GM18951 (cell line): ENCODE measurements at regions not wholly inside any gene's neighbourhood (a gene's known extent, or its start where the extent isn't known, plus 50 kb on each side); places are given as distances from the start of the nearest gene placed in this dataset.

Experiments used
- POLR2A ChIP-seq: IDR thresholded peaks from 4 replicates; pipeline ENCODE4 v1.6.1; 2011; ENCODE audit warnings: mild to moderate bottlenecking; ENCODE audit not compliant: insufficient read length, insufficient read depth; ENCODE audit errors: extremely low read depth
- in situ Hi-C: fragments of 300-500 bp; cut with MboI; formaldehyde crosslinking; loops from one replicate; pipeline ENCODE4 v1.12.0; 2022; ENCODE audit warnings: low sequenced_read_pairs, mixed read lengths, inconsistent platforms; ENCODE audit not compliant: unreplicated experiment

GRCh38 chr2:81334046-81334445, 1029.5 kb upstream of the LRRTM1 start:
- TF ChIP-seq POLR2A, result no peak
- in situ Hi-C loops, result no loop called here

- in situ Hi-C loops, result no loop called here
- no peak for TF ChIP-seq POLR2A
Observed at GRCh38 chr2:81328968-81329367, 1024.4 kb upstream of the LRRTM1 start.

DNA sequence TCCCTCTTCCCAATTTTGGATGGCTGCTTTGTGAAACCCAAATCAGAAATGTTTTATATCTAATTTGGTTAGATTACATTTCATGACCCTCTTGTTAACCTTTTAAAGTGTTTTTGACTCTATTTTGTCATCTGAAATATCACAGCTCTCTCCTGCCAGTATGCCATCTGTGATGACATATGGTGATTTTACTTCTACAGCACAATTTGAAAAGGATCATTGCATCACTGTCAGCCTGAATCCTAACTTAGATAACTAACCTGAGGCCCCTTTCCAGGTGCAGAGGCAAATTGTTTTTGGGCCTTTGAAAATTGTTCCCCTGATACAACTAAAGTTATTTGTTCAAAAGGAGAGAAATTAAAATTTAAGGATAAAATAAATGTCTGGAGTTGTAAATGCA, 1023.4 kb upstream of the LRRTM1 start:
- no peak for TF ChIP-seq POLR2A
- in situ Hi-C loops, result no loop called here

DNA sequence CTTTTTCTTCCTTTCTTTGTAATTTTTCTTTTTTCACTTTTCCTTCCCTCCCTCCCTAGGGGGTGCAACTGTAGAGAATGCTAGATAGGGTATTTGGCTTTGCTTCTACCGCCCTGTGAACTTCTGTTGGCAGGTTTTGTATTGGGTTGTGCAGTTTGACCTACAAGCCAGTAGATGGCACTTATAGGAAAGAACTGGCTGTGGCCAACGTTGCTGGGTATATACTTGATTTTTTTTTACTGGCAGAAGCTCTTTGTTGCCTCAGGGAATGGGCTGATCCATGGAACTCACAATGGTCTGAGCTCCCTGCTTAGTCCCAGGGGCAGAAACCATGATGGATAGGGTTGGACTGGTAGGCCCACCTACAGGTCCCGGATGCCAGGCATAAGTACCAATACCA, 1019.5 kb upstream of the LRRTM1 start:
- in situ Hi-C loops, result no loop called here
- TF ChIP-seq POLR2A, result no peak

DNA sequence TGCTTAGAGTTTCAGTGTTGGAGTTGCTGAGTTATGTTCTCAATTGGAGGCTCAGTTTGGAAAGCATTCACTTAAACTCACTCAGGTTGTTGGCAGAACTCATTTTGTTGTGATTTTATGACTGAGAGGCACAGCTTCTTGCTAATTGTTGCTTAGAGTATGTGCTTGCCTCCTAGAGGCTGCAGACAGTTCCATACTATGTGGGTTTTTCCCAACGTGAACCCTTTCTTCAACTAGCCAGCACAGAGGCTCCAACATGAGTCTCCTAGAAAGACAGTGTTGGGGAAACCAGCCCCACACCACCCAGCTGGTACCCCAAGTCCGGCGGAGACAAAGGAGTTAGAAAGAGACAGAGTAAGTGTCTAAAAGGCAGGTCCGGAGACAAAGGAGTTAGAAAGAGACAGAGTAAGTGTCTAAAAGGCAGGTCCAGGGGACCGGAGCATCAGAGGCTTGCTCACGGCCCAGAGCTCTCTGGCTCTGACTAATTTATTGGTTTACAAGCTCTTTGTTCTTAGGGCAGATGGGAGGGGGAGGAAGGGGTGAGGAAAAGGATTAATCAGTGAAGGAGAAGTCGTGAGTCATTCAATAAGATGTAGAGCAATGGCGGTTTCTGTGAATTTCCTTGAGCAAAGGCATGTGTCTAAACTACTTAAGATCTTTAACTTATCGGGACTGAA, 999.7 kb upstream of the LRRTM1 start:
- in situ Hi-C loops, result no loop called here
- no peak for TF ChIP-seq POLR2A

- in situ Hi-C loops, result no loop called here
Observed at GRCh38 chr2:81303321-81303720, 998.8 kb upstream of the LRRTM1 start.

GRCh38 chr2:81299841-81300240, 995.3 kb upstream of the LRRTM1 start:
- in situ Hi-C loops, result no loop called here
- TF ChIP-seq POLR2A, result no peak

More at GRCh38 chr2:81303321-81303720, 998.8 kb upstream of the LRRTM1 start:
- TF ChIP-seq POLR2A, result no peak

DNA sequence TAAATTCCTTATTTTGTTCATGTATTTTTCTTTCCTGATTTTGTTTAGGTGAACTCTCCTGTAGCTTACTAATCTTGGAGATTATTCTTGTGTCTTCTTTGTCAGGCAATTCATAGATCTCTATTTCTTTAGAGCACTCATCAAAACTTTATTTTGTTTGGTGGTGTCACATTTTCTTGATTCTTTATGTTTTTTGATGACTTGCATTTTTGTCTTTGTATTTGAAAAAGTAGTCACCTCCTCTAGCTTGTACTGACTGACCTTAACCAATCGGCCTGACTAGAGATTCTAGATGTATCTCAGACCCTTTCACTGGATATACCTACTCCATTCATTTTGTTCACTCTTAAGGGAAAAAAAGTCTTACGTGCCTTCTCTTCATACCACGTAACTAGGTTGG, 986.3 kb upstream of the LRRTM1 start:
- in situ Hi-C loops, result no loop called here
- no peak for TF ChIP-seq POLR2A

- no peak for TF ChIP-seq POLR2A
- in situ Hi-C loops, result no loop called here
Observed at GRCh38 chr2:81283081-81283480, 978.5 kb upstream of the LRRTM1 start.

GRCh38 chr2:81282151-81282769, 977.7 kb upstream of the LRRTM1 start:
- TF ChIP-seq POLR2A, result no peak
- in situ Hi-C loops, result no loop called here

DNA sequence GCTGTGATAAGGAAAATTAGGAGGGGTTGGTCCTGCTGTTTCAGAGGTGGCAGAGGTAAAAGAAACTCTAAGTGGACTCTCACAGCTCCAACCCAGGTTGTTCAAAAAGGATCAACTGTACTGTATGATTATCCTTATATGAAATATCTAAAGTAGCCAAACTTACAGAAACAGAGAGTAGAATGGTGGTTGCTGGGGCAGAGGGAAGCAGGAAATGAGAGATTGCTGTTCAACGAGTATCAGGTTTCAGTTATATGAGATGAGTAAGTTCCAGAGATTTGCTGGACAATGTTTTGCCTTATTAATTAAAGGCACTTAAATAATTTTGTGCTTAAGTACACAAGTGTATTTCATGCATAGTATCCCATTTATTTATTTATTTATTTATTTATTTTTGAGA, 972.0 kb upstream of the LRRTM1 start:
- TF ChIP-seq POLR2A, result no peak

DNA sequence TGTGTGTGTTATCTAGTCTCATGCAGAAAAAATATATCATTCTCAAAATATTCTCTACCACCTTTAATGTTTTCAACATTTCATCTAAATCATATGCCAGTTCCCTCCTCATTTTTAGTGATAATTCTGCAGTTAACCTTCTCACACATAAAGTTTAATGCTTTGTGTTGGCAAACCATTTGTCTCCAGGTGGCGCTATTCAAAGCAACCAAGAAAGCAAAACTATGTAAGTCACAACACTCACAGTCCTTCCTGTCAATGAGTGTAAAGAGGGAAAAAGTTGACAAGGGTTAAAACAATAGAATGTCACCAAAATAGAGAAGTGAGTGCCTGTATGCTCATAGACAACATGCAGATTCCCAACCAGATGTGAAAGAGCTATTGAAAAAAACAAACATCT, 961.6 kb upstream of the LRRTM1 start:
- no peak for TF ChIP-seq POLR2A
- in situ Hi-C loops, result no loop called here

More for the DNA sequence above, 972.0 kb upstream of the LRRTM1 start:
- in situ Hi-C loops, result no loop called here

DNA sequence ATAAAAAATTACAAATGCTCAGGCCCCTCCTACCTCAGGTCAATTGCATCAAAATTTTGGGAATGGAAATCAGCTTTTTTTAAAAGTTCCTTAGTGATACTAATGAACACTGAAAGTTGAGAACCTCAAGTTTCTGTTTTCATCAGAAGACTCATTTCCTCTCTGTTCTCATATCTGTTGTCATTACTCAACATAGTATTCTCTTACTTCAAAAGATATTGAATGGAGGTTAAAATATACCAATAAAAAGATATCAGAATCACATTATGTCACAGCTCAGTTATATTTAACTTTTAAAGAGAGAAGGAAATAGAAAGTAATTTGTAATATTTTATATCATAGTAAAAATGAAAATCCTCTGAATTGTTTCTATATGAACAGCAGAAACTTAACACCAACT, 959.4 kb upstream of the LRRTM1 start:
- in situ Hi-C loops, result no loop called here
- TF ChIP-seq POLR2A, result no peak

GRCh38 chr2:81260320-81260719, 955.8 kb upstream of the LRRTM1 start:
- in situ Hi-C loops, result no loop called here
- TF ChIP-seq POLR2A, result no peak
